LNCAP (cell line): ENCODE measurements at regions not wholly inside any gene's neighbourhood (a gene's known extent, or its start where the extent isn't known, plus 50 kb on each side); places are given as distances from the start of the nearest gene placed in this dataset.

Source experiments
- TF ChIP-seq, protein P1 (sequence below): fragments of 450-650 bp; IDR thresholded peaks from 2 replicates; pipeline ENCODE4 v1.5.1; 2017; ENCODE audit warnings: mild to moderate bottlenecking

- TF ChIP-seq, protein P1, sequence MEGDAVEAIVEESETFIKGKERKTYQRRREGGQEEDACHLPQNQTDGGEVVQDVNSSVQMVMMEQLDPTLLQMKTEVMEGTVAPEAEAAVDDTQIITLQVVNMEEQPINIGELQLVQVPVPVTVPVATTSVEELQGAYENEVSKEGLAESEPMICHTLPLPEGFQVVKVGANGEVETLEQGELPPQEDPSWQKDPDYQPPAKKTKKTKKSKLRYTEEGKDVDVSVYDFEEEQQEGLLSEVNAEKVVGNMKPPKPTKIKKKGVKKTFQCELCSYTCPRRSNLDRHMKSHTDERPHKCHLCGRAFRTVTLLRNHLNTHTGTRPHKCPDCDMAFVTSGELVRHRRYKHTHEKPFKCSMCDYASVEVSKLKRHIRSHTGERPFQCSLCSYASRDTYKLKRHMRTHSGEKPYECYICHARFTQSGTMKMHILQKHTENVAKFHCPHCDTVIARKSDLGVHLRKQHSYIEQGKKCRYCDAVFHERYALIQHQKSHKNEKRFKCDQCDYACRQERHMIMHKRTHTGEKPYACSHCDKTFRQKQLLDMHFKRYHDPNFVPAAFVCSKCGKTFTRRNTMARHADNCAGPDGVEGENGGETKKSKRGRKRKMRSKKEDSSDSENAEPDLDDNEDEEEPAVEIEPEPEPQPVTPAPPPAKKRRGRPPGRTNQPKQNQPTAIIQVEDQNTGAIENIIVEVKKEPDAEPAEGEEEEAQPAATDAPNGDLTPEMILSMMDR, result no peak
Measured at GRCh38 chr11:92482492-92483060, 258.0 kb downstream of the FAT3 start.

- TF ChIP-seq, protein P1, result no peak
Measured at GRCh38 chr11:92484570-92484969, 260.0 kb downstream of the FAT3 start.

DNA sequence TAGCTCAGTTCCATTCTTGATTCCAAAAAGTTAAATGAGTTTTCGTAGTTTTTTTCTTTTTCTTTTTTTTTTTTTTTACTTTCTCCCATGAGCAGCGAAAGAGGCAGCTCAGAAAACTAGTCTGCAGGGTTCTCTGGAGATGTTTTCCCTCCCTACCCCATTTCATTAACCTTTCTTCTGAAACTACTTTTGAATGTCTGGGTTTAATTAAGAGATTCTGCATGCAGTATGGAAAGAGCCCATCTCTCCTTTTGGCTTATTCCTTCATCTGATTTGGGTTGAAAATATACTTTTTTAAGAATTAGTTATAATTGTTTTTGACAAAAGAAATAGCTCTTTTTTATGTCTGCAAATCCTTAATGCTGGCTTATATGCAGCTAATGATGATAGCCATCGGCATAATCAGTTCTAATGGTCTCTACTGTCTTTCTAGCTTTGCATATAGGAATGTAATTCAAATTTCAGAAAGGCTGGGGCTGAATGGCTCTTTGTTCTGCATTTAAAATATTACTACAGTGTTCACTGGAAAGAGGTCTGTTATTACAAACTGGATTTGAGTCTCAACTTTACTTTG lies 265.3 kb downstream of the FAT3 start:
- TF ChIP-seq, protein P1, result no peak

GRCh38 chr11:92492372-92492771 lies 267.8 kb downstream of the FAT3 start:
- TF ChIP-seq, protein P1, result no peak

DNA sequence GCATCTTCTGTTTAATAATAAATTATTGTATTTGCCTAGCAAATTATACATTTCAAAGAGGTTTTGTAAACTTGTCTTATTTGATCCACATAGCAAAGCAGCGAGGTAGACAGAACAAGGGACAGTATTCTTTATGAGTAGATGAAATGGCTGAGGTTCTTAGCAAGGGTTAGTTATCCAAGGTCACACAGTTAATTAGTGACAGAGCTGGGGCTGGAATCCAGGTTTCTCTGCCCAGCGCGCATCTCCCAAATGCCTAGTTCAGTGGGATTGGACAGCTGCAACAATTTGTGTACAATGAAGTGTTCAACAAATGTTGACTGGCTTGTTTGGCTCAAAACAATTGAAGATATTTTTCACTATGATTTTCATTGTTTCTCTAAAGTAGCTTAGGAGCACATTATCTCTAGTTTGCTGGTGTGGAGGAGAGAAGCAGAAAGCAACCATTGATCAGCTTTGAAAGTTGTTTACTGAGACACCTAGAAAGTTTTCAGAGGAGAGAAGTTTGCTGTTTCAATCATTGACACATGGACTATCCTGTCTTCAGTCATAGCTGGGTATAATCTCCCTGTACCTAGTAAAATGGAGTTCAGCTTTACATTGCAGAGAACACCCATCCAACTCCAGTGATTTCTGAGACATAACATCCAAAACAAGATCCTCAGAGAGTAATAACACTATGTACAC lies 270.6 kb downstream of the FAT3 start:
- TF ChIP-seq, protein P1, result no peak

DNA sequence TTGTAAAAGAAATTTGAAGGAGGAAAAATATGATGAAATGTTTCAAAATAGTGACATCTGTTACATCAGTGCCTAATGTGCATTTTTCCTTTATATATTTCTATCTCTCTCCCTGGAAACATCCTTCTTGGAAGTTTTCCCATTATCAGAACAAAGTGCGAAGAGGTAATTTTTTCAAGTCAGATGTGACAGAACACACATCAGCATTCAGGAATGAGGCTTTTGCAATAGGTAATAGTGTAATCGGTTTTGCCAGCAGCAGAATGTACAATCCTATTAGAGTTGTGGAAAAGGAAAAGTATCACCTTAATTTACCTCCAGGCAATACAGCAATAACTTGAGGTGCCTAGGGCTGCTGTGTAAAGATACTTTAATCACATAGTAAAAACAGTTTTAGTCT lies 275.8 kb downstream of the FAT3 start:
- TF ChIP-seq, protein P1, result no peak

- TF ChIP-seq, protein P1, result no peak
Measured at GRCh38 chr11:92501066-92501739, 276.6 kb downstream of the FAT3 start.
